Amniotic stem cell (primary cell): ENCODE measurements at regions not wholly inside any gene's neighbourhood (a gene's known extent, or its start where the extent isn't known, plus 50 kb on each side); places are given as distances from the start of the nearest gene placed in this dataset.
"Not testable (repeated sequence)": the region's sequence is repeated elsewhere in the genome, so short reads cannot be mapped to it uniquely, and the experiment has no call there.

ENCODE experiments used
- DNase-seq: peaks from one replicate; lab custom pipeline; 2025; lab: John Stamatoyannopoulos, UW

- DNase-seq, result no peak
Measured at GRCh38 chr7:20839196-20839735, 52.6 kb upstream of the SP8 start.

GRCh38 chr7:20839987-20840386 is 53.3 kb upstream of the SP8 start:
- DNase-seq, result no peak

- DNase-seq, result no peak
Measured at GRCh38 chr7:20846791-20847190, 60.1 kb upstream of the SP8 start.

GRCh38 chr7:20858951-20859350 is 72.3 kb upstream of the SP8 start:
- DNase-seq, result no peak

- no peak for DNase-seq
Measured at GRCh38 chr7:20861468-20861867, 74.8 kb upstream of the SP8 start.

GRCh38 chr7:20862554-20862953 is 75.9 kb upstream of the SP8 start:
- no peak for DNase-seq

GRCh38 chr7:20864221-20864620 is 77.5 kb upstream of the SP8 start:
- DNase-seq, result no peak

- no peak for DNase-seq
Measured at GRCh38 chr7:20865684-20866083, 79.0 kb upstream of the SP8 start.

- no peak for DNase-seq
Measured at GRCh38 chr7:20870977-20871376, 84.3 kb upstream of the SP8 start.

- DNase-seq, result no peak
Measured at GRCh38 chr7:20892776-20893175, 106.1 kb upstream of the SP8 start.

- DNase-seq, result no peak
Measured at GRCh38 chr7:20894806-20895205, 108.1 kb upstream of the SP8 start.

- no peak for DNase-seq
Measured at GRCh38 chr7:20895563-20895962, 108.9 kb upstream of the SP8 start.

GRCh38 chr7:20896996-20897395 is 110.3 kb upstream of the SP8 start:
- no peak for DNase-seq

GRCh38 chr7:20906801-20907453 is 120.2 kb upstream of the SP8 start:
- DNase-seq, result no peak

- DNase-seq, result no peak
Measured at GRCh38 chr7:20911081-20911480, 124.4 kb upstream of the SP8 start.

- DNase-seq, result no peak
Measured at GRCh38 chr7:20913853-20914252, 127.2 kb upstream of the SP8 start.

GRCh38 chr7:20916311-20916710 is 129.6 kb upstream of the SP8 start:
- DNase-seq, result no peak

GRCh38 chr7:20917603-20918002 is 130.9 kb upstream of the SP8 start:
- DNase-seq, result no peak

GRCh38 chr7:20918156-20918555 is 131.5 kb upstream of the SP8 start:
- no peak for DNase-seq

GRCh38 chr7:20927178-20927577 is 140.5 kb upstream of the SP8 start:
- DNase-seq, result not testable (repeated sequence)

GRCh38 chr7:20927976-20928375 is 141.3 kb upstream of the SP8 start:
- no peak for DNase-seq

GRCh38 chr7:20929199-20929598 is 142.5 kb upstream of the SP8 start:
- no peak for DNase-seq

- no peak for DNase-seq
Measured at GRCh38 chr7:20931739-20932138, 145.1 kb upstream of the SP8 start.

- no peak for DNase-seq
Measured at GRCh38 chr7:20932785-20933527, 146.3 kb upstream of the SP8 start.
